Inflammatory macrophage (primary cell): ENCODE measurements at regions not wholly inside any gene's neighbourhood (a gene's known extent, or its start where the extent isn't known, plus 50 kb on each side); places are given as distances from the start of the nearest gene placed in this dataset.
A peak's percentile ranks its signal among the peaks of the same experiment; 100 is the strongest.
"Not testable (repeated sequence)": the region's sequence is repeated elsewhere in the genome, so short reads cannot be mapped to it uniquely, and the experiment has no call there.

ENCODE experiments used
- DNase-seq, 2 donors: peaks; one replicate each; pipeline ENCODE4 v3.0.0-alpha.2; 2020 to 2022

- no peak for DNase-seq
Observed at GRCh38 chr15:23851921-23852320, 164.8 kb upstream of the NDN start.

GRCh38 chr15:23853286-23853685 is 166.2 kb upstream of the NDN start:
- no peak for DNase-seq

- no peak for DNase-seq
Observed at GRCh38 chr15:23854203-23854911, 167.3 kb upstream of the NDN start.

GRCh38 chr15:23854912-23855659 is 168.0 kb upstream of the NDN start:
- DNase-seq, result no peak

- DNase-seq, result no peak
Observed at GRCh38 chr15:23855947-23856346, 168.8 kb upstream of the NDN start.

- DNase-seq, result peak in 1 of 2 donors; percentile 14
Observed at GRCh38 chr15:23857028-23857641, 170.0 kb upstream of the NDN start.

DNA sequence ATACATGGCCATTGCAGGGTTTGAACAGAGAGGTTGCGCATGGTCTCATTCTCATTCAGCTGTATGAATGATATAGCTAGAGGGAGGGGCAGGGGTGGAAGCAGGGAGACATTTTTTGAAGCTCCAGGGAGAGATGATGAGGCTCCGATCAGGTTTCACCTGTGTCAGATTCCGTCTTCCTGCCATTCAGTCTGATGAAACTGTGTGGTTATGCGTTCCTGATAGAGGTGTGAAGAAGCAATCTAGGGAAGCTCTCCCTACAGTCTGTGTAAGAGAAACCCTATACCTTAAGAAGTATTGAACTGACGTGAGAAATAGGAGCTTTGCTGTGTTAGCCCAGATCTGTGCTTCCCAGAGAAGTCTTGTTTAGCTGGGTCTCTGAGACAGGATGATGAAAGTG is 171.9 kb upstream of the NDN start:
- no peak for DNase-seq

DNA sequence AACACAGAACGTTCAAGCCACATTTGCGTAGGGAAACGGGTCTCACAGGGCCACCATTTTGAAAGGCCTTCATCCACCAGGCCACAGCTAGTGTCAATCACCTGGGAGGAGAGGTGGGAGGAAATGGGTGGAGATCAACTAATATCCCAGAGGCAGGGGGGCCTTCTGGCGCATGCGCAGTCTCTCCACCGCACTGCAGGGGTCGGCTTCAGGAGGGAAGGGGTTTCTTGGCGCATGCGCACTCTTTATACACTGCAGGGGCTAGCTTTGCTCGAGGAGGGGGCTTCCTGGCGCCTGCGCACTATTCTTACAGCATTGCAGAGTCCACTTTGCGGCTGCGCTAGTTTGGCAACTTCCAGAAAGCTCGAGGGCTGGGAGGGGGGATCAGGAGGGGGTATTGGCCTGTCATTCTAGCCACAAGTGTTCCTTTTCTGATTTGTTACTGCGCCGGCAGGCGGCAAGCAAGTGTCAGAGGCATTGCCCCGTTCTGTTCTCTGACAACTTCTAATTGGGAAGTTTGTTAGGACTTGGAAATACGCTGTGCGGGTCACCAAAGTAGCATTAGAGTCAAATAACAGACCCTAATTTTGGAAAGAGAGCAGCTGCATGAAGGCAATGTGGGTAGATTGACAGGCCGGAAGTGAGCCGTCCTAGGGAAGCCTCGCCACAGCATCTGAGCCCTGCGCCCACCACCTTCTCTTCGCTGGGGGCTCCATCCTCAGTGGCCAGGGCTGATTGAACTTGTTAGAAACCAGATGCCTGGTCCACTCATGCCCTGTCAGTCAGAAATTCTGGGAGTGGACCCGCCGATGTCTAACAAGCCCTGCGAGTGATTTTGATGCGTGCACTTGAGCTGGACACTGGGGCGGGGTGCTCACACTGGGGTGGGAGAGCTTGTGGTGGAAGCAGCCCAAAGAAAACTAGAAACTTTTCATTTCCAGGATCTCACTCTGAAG is 173.5 kb upstream of the NDN start:
- no peak for DNase-seq

DNA sequence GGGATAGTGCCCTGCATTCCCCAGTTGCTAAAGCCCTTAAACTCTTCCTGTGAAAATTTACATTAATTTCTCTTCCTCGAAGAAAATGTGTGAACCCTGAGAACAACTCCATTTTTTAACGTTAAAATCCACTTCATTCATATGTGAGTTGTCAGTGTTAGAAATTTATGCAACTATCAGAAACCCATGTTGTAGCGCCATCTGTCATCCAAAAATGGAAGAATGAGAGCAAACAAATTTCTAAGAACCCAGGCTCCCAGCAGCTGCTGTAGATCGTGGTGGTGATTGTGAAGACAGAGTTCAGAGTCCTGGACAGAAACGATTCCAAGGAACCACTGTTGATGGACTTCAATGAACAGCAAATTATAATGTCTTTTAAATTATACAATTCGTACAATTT is 179.7 kb upstream of the NDN start:
- DNase-seq, result no peak

- DNase-seq, result no peak
Observed at GRCh38 chr15:23869396-23869795, 182.3 kb upstream of the NDN start.

DNA sequence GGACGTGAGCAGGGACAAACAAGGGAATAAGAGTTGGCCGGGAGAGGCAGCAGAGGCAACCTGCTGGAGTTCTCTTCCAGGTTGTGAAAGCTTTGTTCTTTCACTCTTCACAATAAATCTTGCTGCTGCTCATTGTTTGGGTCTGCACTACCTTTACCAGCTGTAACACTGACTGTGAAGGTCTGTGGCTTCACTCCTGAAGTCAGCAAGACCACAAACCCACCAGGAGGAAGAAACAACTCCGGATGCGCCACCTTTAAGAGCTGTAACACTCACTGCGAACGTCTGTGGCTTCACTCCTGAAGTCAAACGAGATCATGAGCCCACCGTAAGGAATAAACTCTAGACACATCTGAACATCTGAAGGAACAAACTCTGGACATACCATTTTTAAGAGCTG is 186.5 kb upstream of the NDN start:
- not testable (repeated sequence) for DNase-seq

GRCh38 chr15:23877502-23878412 is 190.7 kb upstream of the NDN start:
- peak in 1 of 2 donors; percentile 4 for DNase-seq

GRCh38 chr15:23881291-23881690 is 194.2 kb upstream of the NDN start:
- DNase-seq, result no peak

GRCh38 chr15:23890218-23890617 is 203.1 kb upstream of the NDN start:
- DNase-seq, result no peak

GRCh38 chr15:23897091-23897490 is 210.0 kb upstream of the NDN start:
- DNase-seq, result no peak

GRCh38 chr15:23897531-23897930 is 210.4 kb upstream of the NDN start:
- no peak for DNase-seq

DNA sequence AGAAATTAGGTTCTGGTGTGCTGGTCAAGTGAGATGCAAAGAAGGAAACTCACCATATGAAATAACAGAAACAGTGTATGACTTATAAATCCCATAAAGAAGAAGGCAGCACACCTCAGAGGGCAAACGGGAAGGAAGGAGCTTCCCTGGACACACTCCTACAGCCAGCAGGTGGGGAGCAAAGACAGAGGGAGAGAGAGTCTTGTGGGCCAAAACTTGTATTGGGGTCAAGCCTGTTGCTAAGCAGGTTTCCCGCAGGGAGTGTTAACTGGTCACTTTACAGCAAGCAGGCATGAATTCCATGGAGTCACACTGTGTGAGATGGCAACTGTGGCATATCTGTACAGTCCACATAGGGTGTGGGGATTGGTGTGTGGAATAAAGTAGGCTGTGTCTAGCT is 222.9 kb upstream of the NDN start:
- DNase-seq, result no peak

GRCh38 chr15:23912191-23912590 is 225.1 kb upstream of the NDN start:
- DNase-seq, result no peak

DNA sequence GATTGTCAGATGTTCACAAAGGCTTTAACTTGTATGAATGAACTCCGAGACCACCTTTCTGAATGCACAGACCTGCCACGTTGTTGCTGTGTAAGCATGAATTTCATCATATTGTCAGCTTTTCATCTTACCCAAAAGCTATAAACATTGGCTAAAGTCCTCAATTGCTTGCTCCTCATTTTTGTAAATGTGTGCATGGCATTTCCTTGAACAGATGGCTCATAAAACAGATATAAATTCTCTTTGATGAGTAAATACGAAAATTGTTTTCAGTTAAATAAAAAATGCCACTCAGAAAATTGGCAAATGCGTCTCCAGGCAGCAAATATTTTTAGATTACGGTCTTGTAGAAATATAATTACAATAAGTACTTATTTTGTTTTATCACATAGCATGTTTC is 226.0 kb upstream of the NDN start:
- DNase-seq, result no peak

- no peak for DNase-seq
Observed at GRCh38 chr15:23913635-23914034, 226.5 kb upstream of the NDN start.

DNA sequence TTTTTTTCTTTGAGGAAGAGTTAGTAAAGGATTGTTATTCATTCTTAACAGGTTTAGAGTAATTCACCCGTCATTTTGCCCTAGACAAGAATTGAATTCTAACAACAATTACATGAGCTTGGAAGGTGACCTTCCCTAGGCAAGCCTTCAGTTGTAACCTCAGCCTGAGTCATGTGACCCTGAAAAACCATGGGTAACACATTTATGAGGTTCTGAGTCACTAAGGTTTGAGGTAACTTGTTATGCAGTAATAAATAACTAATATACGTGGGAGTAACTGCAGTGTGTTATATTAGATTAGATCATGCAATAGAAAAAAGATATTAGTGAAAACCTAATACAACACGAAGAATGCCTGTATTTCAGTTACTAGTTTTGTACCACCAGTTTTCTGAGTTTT is 237.6 kb upstream of the NDN start:
- DNase-seq, result no peak

DNA sequence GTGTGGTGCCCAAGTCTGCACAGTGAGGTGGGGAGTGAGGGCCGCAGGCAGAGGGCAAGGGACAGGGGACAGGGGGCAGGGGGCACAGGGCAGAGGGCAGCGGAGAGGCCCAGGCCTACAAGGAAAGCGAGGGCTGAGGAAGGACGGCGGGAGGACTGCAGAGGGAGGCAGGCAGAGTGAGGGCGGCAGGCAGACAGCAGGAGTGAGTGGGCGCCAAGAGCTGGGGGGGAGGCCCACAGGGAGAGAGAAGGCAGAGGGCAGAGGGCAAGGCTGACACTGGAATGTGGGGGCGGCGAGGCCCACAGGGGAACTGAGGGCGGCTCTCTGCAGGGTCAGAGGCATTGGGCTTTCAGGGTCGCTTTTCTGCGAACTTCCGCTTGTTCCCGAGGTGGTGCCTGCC is 267.8 kb upstream of the NDN start:
- DNase-seq, result no peak
